Renal pelvis (tissue), 1 donor: ENCODE measurements at regions not wholly inside any gene's neighbourhood (a gene's known extent, or its start where the extent isn't known, plus 50 kb on each side); places are given as distances from the start of the nearest gene placed in this dataset.

Experiments used
- DNase-seq: peaks from one replicate; pipeline ENCODE4 v3.0.0-alpha.2; 2013

GRCh38 chr6:164163239-164163638 is 748.7 kb downstream of the QKI start:
- no peak for DNase-seq

DNA sequence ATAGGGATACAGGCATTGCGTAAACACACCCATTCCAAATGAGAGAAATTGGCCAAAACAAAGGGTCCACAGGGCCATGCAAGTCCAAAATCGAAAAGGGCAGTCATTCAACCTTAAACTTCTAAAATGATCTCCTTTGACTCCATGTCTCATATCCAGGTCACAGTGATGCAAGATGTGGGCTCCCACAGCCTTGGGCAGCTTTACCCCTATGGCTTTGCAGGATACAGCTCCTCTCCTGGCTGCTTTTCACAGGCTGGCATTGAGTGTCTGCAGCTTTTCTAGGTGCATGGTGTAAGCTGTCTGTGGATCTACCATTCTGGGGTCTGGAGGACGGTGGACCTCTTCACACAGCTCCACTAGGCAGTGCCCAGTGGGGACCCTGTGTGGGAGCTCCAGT is 744.5 kb downstream of the QKI start:
- DNase-seq: no peak

- no peak for DNase-seq
Observed at GRCh38 chr6:164154588-164154987, 740.1 kb downstream of the QKI start.

- DNase-seq: no peak
Observed at GRCh38 chr6:164152611-164153010, 738.1 kb downstream of the QKI start.

DNA sequence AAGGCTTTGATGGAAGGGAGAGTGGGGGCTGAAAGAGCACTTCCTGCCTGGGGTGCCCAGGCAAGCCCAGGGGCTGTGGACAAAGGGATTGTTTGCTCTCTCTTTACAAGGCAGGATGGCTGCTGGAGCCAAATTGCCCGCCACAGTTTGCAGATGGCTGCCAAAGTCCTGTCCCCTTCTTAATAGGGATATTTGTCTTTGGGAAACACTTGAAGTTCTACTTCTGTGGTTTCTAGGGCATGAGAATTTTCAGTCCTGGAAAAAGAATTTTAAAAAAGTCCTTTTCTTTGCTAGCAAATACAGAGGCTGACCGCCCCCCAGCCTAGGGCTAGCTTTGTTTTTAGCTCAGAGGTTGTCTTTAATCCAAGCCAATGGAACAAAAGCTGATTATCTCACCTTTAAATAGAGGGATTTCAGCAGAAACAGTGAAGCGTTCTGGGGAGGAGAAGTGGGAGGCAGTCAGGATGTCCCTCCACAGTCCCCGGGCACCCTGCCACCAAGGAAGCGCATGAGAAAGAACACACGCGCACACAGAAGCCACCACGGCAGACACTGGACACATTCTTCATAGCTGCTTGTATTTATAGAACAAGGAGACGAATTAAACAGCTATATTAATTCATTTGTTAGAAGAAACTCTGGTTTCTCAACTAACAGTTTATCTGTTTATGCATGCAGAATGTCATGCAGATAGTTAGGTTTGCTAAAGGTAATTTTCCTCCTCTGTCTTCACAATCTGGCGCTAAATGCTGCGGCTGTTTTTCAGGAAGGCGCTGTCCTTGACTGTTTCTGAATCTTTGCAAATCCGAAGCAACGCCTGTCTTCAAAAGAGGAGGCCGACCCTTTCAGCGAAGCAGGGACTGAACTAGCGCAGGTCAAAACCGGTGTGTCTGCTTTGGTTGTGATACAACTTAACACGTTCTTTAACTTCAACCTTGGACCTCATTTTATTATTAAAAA is 736.9 kb downstream of the QKI start:
- DNase-seq: no peak

- no peak for DNase-seq
Observed at GRCh38 chr6:164150232-164150631, 735.7 kb downstream of the QKI start.

DNA sequence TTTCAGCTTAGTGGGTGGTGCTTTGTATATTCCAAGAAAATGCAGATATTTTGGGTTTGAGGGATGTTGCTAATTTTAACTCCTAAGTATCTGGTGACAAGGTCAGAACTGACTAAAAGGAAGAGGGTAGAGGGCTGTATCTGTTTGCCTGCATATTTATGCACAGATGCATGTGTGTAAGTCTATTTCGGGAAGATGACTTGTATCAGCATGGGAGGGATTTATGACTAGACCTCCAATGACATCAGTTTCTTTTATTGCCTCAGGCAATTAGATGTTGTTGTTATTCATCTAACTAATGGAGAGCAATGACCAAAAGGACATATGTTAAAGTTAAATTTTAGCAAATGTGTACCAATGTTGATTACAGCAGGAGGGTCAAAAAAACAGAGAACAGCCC is 734.3 kb downstream of the QKI start:
- no peak for DNase-seq

- no peak for DNase-seq
Observed at GRCh38 chr6:164144316-164144715, 729.8 kb downstream of the QKI start.

GRCh38 chr6:164142322-164142721 is 727.8 kb downstream of the QKI start:
- no peak for DNase-seq

- DNase-seq: no peak
Observed at GRCh38 chr6:164135511-164136132, 721.1 kb downstream of the QKI start.

- no peak for DNase-seq
Observed at GRCh38 chr6:164133095-164133494, 718.6 kb downstream of the QKI start.

GRCh38 chr6:164130585-164130984 is 716.1 kb downstream of the QKI start:
- DNase-seq: no peak

- no peak for DNase-seq
Observed at GRCh38 chr6:164130151-164130550, 715.6 kb downstream of the QKI start.

DNA sequence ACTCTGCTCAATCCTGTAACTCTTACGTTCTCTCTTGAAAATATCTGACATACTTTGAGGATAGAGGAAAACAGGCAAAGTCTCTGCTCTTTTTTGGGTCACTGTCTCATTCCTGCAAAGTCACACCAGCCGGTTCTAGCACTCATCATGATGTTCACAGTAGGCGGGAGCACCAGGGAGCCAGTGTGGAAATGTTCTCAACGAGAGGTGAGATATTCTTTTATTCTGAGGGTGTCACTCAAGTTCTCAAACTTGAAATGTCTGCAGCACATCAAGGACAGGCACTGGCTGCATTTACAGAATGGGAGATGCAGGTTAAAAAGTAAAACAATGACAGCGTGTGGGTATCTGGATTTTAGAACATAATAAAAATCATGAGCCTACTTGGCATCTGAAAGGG is 714.7 kb downstream of the QKI start:
- no peak for DNase-seq

DNA sequence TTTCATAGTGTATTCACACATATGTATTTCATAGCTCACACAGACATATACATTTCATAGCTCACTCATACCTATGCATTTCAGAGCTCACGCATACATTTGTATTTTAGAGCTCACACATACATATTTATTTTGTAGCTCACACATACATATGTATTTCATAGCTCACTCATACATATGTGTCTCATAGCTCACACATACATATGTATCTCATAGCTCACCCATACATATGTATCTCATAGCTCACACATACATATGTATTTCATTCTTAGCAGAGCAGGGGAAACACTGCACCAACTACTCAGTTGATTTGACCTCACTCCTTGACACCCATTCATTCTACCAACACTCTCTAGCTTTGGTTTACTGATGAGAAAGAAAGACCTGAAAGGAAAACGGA is 713.6 kb downstream of the QKI start:
- no peak for DNase-seq

DNA sequence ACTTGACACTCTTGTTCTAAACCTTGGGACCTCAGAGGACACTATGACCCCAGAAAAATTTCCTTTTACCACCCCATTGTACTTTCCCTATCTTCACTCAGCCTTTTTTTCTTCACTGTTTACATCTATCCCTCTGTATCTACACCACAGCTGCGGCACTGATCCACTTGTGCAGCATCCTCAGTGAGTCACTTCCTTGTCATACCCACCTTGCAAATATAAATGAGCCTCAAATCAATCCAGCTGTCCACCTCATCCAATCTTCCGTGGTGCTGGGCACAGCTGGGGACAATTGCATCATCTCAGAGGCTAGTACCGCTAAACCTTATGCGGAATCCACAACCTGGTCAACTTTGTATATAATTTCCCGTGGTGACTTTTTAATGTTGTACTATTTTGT is 710.5 kb downstream of the QKI start:
- DNase-seq: no peak

- DNase-seq: no peak
Observed at GRCh38 chr6:164124473-164124872, 710.0 kb downstream of the QKI start.

DNA sequence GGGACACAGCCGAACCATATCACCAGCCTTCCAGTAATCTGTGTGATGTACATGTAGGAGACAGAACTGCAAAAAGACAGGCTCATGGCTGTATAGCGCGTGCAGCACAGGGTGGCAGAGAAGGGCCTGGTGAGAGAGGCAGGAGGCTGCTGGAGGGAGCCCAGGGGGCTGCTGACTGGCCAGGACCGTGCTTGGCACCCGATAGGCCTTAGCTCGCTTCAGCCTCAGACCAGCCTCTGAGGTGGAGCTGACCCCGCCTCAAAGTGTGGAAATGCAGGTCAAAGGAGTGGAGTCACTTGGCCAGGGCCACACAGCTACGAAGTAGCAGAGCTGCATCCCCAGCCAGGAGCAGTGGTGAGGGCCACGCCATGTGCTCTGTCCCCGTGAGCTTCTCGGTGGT is 707.6 kb downstream of the QKI start:
- DNase-seq: no peak

GRCh38 chr6:164121527-164121926 is 707.0 kb downstream of the QKI start:
- DNase-seq: no peak

- no peak for DNase-seq
Observed at GRCh38 chr6:164114651-164115050, 700.1 kb downstream of the QKI start.

DNA sequence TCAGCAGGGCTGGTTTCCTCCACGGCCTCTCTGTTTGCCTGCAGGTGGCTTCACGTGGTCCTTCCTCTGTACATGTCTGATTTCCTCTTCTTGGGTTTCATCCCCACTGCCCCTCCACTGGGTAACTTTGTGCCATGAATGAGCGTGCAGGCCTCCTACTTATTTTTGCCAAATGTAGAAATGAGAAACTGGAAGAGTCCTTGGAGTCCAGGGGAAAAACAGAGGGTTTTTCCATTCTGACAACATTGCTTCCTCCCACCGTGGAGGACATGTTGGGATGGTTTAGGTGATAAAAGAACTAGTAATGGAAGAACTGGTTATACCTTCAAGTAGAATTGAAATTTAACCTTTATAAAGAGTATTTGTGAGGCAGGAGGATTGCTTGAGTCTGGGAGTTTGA is 699.5 kb downstream of the QKI start:
- DNase-seq: no peak

DNA sequence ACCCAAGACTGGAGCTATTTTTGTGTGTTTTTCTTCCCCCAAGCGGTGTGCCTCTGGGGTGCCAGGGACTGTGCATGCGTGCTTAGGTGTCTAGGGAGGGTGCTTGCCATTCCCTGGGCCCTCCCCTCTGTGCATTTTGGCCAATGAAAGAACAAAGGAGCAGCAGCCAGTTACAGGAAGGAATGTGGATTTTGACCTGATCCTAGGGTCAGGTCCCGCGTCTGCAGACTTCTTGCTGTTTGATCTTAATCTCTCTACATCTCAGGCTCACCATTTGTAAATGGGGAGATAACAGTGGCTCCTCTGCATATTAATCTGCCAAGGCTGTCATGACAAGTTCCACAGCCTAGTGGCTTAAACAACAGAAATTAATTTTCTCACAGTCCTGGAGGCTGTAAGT is 699.1 kb downstream of the QKI start:
- DNase-seq: no peak

DNA sequence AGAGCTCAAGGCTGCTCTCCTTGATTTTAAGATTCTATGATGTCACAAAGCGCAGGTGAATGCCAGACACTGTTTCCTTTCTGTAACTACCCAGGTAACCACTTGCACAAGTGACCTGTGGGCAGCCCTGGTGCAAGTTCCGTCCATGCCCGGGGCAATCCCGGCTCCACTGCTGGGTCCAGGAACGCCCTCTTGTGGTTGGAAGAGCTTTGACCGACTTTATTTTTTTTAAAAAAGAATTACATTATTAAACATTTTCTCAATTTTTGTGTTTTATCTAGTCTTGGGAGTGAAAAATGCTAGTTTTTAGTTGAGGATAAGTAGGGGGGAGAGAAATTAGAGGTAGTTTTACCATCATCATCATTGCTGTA is 695.2 kb downstream of the QKI start:
- no peak for DNase-seq
